ENCODE measurements at regions not wholly inside any gene's neighbourhood (a gene's known extent, or its start where the extent isn't known, plus 50 kb on each side); places are given as distances from the start of the nearest gene placed in this dataset.

DNA sequence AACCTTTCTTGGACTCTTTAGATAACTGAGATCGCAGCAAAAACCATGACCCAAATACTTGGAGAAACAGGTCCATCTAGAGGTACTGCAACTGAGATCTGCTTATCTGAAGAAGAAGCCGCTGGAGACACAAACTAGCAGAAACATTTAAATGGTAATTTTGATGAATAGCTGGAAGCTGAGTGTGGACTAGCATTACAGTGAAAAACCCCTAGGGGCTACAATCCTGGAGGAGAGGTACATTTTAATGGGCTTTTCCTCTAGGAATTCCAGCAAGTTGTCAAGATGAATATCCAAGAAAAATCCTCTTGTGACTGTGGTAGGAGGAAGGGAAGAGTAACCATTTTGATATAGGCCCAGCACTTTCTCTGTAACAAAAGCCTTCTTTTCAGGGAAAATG, 592.5 kb upstream of the GRIA3 start:
- H3K4me3 Mint-ChIP-seq (ENCODE audit: low read depth) = no peak overlapping the region
- TF ChIP-seq CTCF (IDR thresholded peaks at IDR 0.05; ENCODE audit: unreplicated experiment) = no peak
- no peaks in the 10 kb centered on the region for H3K27me3 Mint-ChIP-seq
- H3K36me3 Mint-ChIP-seq (ENCODE audit: insufficient read depth) = peaks cover 1% of the 10 kb centered on the region
- H3K4me1 Mint-ChIP-seq (ENCODE audit: low read depth) = peaks cover 2% of the 10 kb centered on the region
- no peak overlapping the region for H3K27ac Mint-ChIP-seq
- peaks cover 17% of the 10 kb centered on the region for H3K9me3 Mint-ChIP-seq (ENCODE audit: low read depth)
- DNase-seq (ENCODE audit: low spot score, unreplicated experiment) = no peak

DNA sequence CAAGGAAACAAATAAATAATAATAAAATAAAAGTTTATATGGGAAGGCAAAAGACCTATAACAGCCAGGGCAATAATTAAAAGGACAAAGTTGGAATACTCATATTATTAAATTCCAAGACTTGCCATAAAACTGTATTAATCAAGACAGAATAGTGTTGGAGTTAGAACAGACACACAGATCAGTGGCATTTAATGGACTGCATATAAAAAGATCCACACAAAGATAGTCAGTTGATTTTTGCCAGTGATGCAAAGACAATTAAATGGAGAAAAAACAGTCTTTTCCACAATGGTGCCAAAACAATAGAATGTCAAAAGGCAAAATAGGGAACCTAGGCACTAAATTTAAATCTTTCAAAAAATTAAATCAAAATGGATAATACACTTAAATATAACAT, 587.1 kb upstream of the GRIA3 start:
- H3K27me3 Mint-ChIP-seq = no peaks in the 10 kb centered on the region

DNA sequence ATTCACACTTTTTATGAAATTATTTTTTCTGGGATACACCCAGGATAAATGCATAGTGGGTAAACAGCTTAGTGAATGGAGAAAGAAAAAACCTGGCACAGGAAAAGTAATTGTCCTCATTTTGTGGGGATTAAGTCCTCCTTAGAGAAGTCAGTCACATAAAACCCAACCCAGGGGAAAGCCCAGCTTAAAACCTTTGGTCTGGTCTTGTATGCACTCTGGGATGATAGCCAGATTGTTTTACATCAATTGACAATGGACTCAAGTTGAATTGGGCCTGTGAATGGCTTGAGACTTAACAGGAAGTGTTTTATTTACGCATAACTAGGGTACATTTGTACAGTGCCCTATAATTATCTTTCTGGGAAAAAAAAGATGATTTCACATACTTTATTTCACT, 561.3 kb upstream of the GRIA3 start:
- no peak for TF ChIP-seq CTCF (IDR thresholded peaks at IDR 0.05; ENCODE audit: unreplicated experiment)
- no peak overlapping the region for H3K27ac Mint-ChIP-seq

More for the DNA sequence above, 587.1 kb upstream of the GRIA3 start:
- H3K36me3 Mint-ChIP-seq (ENCODE audit: insufficient read depth) = peaks cover 1% of the 10 kb centered on the region
- no peak for TF ChIP-seq CTCF (IDR thresholded peaks at IDR 0.05; ENCODE audit: unreplicated experiment)
- H3K9me3 Mint-ChIP-seq (ENCODE audit: low read depth) = peaks cover 38% of the 10 kb centered on the region
- no peak for DNase-seq (ENCODE audit: low spot score, unreplicated experiment)
- H3K27ac Mint-ChIP-seq = no peak overlapping the region
- peaks cover 2% of the 10 kb centered on the region for H3K4me1 Mint-ChIP-seq (ENCODE audit: low read depth)
- H3K4me3 Mint-ChIP-seq (ENCODE audit: low read depth) = no peak overlapping the region

GRCh38 chrX:122625239-122625638, 558.8 kb upstream of the GRIA3 start:
- Mint-ChIP-seq H3K27me3 (no peaks in the 10 kb centered on the region), H3K4me1 (ENCODE audit: low read depth) (peaks cover 5% of the 10 kb centered on the region), H3K36me3 (ENCODE audit: insufficient read depth) (peaks cover 3% of the 10 kb centered on the region), H3K9me3 (ENCODE audit: low read depth) (peaks cover 23% of the 10 kb centered on the region), H3K4me3 (ENCODE audit: low read depth) (no peak overlapping the region), H3K27ac (no peak overlapping the region)
- no peak for TF ChIP-seq CTCF (IDR thresholded peaks at IDR 0.05; ENCODE audit: unreplicated experiment)
- DNase-seq (ENCODE audit: low spot score, unreplicated experiment) = no peak

More for the DNA sequence above, 561.3 kb upstream of the GRIA3 start:
- Mint-ChIP-seq H3K27me3 (no peaks in the 10 kb centered on the region), H3K4me3 (ENCODE audit: low read depth) (no peak overlapping the region), H3K4me1 (ENCODE audit: low read depth) (peaks cover 4% of the 10 kb centered on the region), H3K9me3 (ENCODE audit: low read depth) (peaks cover 40% of the 10 kb centered on the region), H3K36me3 (ENCODE audit: insufficient read depth) (peaks cover 3% of the 10 kb centered on the region)
- no peak for DNase-seq (ENCODE audit: low spot score, unreplicated experiment)

- Mint-ChIP-seq H3K9me3 (ENCODE audit: low read depth) (peaks cover 20% of the 10 kb centered on the region), H3K4me1 (ENCODE audit: low read depth) (peaks cover 5% of the 10 kb centered on the region), H3K36me3 (ENCODE audit: insufficient read depth) (no peaks in the 10 kb centered on the region), H3K27me3 (no peaks in the 10 kb centered on the region), H3K4me3 (ENCODE audit: low read depth) (no peak overlapping the region), H3K27ac (no peak overlapping the region)
- TF ChIP-seq CTCF (IDR thresholded peaks at IDR 0.05; ENCODE audit: unreplicated experiment) = no peak
- DNase-seq (ENCODE audit: low spot score, unreplicated experiment) = no peak
Observed at GRCh38 chrX:122625821-122626220, 558.3 kb upstream of the GRIA3 start.

Measured in progenitor cell of endocrine pancreas (in vitro differentiated cells).